LNCaP clone FGC (cell line): ENCODE measurements at regions not wholly inside any gene's neighbourhood (a gene's known extent, or its start where the extent isn't known, plus 50 kb on each side); places are given as distances from the start of the nearest gene placed in this dataset.

Experiments used
- DNase-seq: peaks from one replicate; pipeline ENCODE4 v3.0.0-alpha.2; 2011; ENCODE audit warnings: low read depth
- H3K4me3 ChIP-seq: 2 replicates; pipeline ENCODE4 v1.5.1; 2011; ENCODE audit warnings: mild to moderate bottlenecking, low read depth, low read length, control low read depth
- TF ChIP-seq, protein P1 (sequence below): IDR thresholded peaks from 2 replicates; pipeline ENCODE4 v1.5.1; 2012; ENCODE audit warnings: mild to moderate bottlenecking; ENCODE audit not compliant: control insufficient read depth, insufficient read depth; ENCODE audit errors: extremely low read depth

DNA sequence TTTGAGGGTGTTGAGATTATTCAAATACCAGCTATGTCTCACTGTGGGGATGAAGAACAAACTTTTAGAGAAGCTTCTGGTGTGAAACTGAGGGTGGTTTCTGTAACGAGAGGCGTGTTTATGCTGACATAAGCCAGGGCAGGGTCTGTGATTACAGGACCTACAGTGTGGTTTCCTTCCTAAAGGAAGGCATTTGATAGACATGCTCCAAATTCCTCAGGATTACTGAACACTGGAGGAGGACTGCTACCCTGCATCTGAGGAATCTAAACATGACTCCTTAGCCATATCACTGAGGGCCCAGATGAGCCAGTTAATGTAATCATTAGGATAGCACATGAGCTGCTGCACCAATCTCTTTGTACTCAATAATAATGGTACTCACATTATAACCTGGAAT lies 328.4 kb upstream of the UMPS start:
- no peak overlapping the region for H3K4me3 ChIP-seq
- DNase-seq, result no peak
- TF ChIP-seq, protein P1, sequence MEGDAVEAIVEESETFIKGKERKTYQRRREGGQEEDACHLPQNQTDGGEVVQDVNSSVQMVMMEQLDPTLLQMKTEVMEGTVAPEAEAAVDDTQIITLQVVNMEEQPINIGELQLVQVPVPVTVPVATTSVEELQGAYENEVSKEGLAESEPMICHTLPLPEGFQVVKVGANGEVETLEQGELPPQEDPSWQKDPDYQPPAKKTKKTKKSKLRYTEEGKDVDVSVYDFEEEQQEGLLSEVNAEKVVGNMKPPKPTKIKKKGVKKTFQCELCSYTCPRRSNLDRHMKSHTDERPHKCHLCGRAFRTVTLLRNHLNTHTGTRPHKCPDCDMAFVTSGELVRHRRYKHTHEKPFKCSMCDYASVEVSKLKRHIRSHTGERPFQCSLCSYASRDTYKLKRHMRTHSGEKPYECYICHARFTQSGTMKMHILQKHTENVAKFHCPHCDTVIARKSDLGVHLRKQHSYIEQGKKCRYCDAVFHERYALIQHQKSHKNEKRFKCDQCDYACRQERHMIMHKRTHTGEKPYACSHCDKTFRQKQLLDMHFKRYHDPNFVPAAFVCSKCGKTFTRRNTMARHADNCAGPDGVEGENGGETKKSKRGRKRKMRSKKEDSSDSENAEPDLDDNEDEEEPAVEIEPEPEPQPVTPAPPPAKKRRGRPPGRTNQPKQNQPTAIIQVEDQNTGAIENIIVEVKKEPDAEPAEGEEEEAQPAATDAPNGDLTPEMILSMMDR, result no peak

DNA sequence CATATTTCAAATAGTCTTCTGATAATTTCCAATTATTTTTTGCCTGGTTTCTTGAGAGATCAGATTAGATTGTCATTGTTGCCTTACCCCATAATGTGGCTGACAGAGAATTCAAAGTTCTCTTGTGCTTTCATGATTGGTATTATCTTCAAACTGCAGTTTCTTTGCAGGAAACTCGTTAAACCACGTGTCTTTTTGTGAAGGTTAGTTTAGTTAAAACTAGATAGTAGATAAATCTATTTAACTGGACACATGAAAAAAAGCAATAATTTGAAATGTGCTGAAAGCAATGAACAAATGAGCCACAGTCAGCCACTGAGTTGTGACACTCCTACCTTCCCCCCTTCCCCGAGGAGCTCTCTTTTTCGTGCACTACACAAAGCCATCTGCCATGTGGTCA lies 327.5 kb upstream of the UMPS start:
- DNase-seq, result no peak
- H3K4me3 ChIP-seq, result no peak overlapping the region
- TF ChIP-seq, protein P1, result no peak

DNA sequence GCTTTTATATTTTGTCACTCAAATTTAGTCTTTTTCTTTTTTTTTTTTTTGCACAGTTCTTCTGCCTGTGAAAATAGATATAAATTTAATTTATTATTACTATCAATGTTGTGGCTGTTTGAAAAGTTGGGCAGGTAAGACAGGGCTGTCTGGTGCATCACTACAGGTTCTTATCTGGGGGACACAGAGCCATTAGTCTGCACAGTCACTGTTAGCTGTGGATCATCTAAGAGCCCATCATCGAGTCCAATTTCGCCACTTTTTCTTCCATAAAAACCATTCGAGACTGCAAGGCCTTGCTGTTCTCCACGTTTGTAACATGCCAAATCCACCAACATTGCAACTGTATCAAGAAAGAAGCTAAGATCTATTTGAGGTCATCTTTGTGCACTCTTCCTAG lies 325.6 kb upstream of the UMPS start:
- no peak for DNase-seq
- TF ChIP-seq, protein P1, result no peak
- no peak overlapping the region for H3K4me3 ChIP-seq

DNA sequence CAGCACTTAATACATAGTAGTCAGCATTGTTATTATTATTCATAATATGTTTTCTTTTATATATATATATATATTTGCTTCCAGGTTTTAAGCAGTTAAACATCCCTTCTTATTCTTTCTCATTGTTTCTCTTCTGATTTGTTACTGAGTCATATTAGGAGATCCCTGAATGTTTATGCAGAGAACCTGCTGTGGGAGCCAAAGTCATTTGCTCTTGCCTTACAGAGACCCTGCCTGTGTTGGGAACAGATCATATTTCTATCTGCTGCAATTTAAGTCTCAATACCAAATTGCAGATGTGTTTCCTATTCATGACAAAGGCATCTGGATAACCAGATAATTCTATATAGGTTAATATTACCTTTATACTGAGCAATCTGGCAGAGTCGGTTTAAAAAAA lies 323.0 kb upstream of the UMPS start:
- TF ChIP-seq, protein P1, result no peak
- no peak overlapping the region for H3K4me3 ChIP-seq
- no peak for DNase-seq

DNA sequence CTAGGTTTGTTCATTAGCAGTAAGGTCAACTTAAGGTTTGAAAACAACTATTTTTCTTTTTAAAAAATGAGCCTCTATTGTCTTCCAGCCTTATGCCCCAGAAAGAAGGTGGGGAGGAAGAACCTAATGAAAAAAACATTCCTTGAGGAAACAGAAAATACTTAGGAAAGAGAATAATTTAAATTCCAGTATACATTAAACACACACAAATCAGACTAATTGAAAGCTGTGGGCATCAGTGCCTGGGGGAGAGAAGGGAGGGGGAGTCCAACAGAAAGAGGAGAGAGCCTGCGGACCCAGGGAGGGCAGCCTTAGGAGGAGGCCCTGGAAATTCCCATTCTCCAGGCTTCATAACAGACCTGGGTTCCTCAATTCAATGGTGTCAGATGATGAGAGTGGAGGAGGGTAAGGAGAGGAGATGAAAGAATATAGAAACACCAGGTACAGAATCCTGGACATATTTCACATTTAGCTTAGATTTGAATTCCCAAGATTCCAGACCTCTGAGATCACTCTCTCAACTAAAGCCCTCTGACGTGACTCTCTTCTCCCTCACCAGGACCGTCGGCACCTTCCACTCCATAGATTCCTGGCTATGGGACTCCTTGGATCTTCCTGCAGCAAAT lies 320.5 kb upstream of the UMPS start:
- TF ChIP-seq, protein P1, result no peak
- H3K4me3 ChIP-seq, result no peak overlapping the region

DNA sequence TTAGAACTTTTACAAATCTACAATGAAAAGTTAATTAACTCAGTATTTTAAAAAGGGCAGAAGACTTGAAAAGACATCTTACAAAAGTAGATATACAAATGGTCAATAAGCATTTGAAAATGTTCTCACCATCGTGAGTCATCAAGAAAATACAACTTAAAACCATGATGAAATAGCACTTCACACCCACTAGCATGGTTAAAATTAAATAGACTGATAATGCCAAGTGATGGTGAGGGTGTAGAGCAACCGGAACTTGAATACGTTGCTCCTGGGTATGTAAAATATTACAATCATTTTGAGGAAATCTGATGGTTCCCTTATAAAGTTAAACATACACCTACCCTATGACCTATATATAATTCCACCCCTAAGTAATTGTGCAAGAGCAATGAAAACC lies 319.8 kb upstream of the UMPS start:
- DNase-seq, result no peak

More for the DNA sequence above, 320.5 kb upstream of the UMPS start:
- no peak for DNase-seq

More for the DNA sequence above, 319.8 kb upstream of the UMPS start:
- no peak overlapping the region for H3K4me3 ChIP-seq
- TF ChIP-seq, protein P1, result no peak
